Activated CD8-positive, alpha-beta T cell treated with anti-CD3 and anti-CD28 coated beads for 36 hours (primary cell): ENCODE measurements at regions not wholly inside any gene's neighbourhood (a gene's known extent, or its start where the extent isn't known, plus 50 kb on each side); places are given as distances from the start of the nearest gene placed in this dataset.
"Not testable (repeated sequence)": the region's sequence is repeated elsewhere in the genome, so short reads cannot be mapped to it uniquely, and the experiment has no call there.

Source experiments
- ATAC-seq: fragments of 200-7000 bp; cut with Tn5 transposase; one replicate; pipeline ENCODE4 v1.10.0; 2021; ENCODE audit warnings: mild to moderate bottlenecking, moderate library complexity
- CTCF ChIA-PET: fragments of 350-600 bp; sonication (Branson Sonifier 250); formaldehyde crosslinking; loops from one replicate; lab custom pipeline; 2021; ENCODE audit warnings: antibody characterized with exemption; lab: Charles Lee
- POLR2A ChIA-PET: fragments of 350-600 bp; sonication (Branson Sonifier 250); formaldehyde crosslinking; loops from one replicate; lab custom pipeline; 2021; ENCODE audit warnings: antibody characterized with exemption; lab: Charles Lee
- DNase-seq: peaks from one replicate; pipeline ENCODE4 v3.0.0-alpha.2; 2020
- H3K27ac Mint-ChIP-seq: one replicate; pipeline ENCODE4 v1.8.0; 2021; ENCODE audit warnings: mild to moderate bottlenecking, mixed read lengths
- H3K27me3 Mint-ChIP-seq: one replicate; pipeline ENCODE4 v1.8.0; 2021; ENCODE audit warnings: mixed read lengths
- H3K36me3 Mint-ChIP-seq: one replicate; pipeline ENCODE4 v1.8.0; 2021; ENCODE audit warnings: low read depth, mixed read lengths
- H3K4me1 Mint-ChIP-seq: one replicate; pipeline ENCODE4 v1.8.0; 2021; ENCODE audit warnings: low read depth, mixed read lengths
- H3K4me3 Mint-ChIP-seq: one replicate; pipeline ENCODE4 v1.8.0; 2021; ENCODE audit warnings: mild to moderate bottlenecking, moderate library complexity, mixed read lengths
- H3K9me3 Mint-ChIP-seq: one replicate; pipeline ENCODE4 v1.8.0; 2021; ENCODE audit warnings: mixed read lengths
- CTCF ChIP-seq: fragments of 200-600 bp; IDR thresholded peaks from one replicate; pipeline ENCODE4 v1.8.0; 2022; ENCODE audit warnings: antibody characterized with exemption, mild to moderate bottlenecking
- intact Hi-C: fragments of 100-400 bp; cut with micrococcal nuclease; formaldehyde crosslinking; loops from one replicate; pipeline ENCODE4 v1.10.0; 2022

- H3K27me3 Mint-ChIP-seq: no peaks in the 10 kb centered on the region
- H3K27ac Mint-ChIP-seq: peak overlapping the region; percentile 80
- DNase-seq (peak; percentile 69), ATAC-seq (peak; percentile 84)
- no peaks in the 10 kb centered on the region for H3K9me3 Mint-ChIP-seq
- TF ChIP-seq CTCF: peak; percentile 54
- H3K4me1 Mint-ChIP-seq: peaks cover 4% of the 10 kb centered on the region
- H3K4me3 Mint-ChIP-seq: peak overlapping the region; percentile 84
- intact Hi-C loops: no loop called here
- ChIA-PET POLR2A (interaction anchor here (0.7 kb wide), 1 partner anchor 190 kb away, joined by 3 read pairs; no protein-coding TSS in a partner anchor), CTCF (interaction anchor here (0.9 to 1.6 kb wide), 7 partner anchors 9 to 416 kb away, joined by 3 to 9 read pairs (median 3); partner anchors contain the start of gene RRAGB)
- H3K36me3 Mint-ChIP-seq: no peaks in the 10 kb centered on the region
Observed at GRCh38 chrX:55907968-55908607, 190.5 kb downstream of the RRAGB start.

GRCh38 chrX:55908661-55909212 is 191.2 kb downstream of the RRAGB start:
- ChIA-PET CTCF (interaction anchor here (0.9 to 1.6 kb wide), 7 partner anchors 10 to 417 kb away, joined by 3 to 9 read pairs (median 3); partner anchors contain the start of gene RRAGB), POLR2A (no interaction called here)
- no peaks in the 10 kb centered on the region for H3K9me3 Mint-ChIP-seq
- H3K27me3 Mint-ChIP-seq: no peaks in the 10 kb centered on the region
- DNase-seq (peak; percentile 6), ATAC-seq (peak; percentile 64)
- no peak for TF ChIP-seq CTCF
- no peaks in the 10 kb centered on the region for H3K36me3 Mint-ChIP-seq
- intact Hi-C loops: no loop called here
- peaks cover 4% of the 10 kb centered on the region for H3K4me1 Mint-ChIP-seq
- H3K27ac Mint-ChIP-seq: peak overlapping the region; percentile 80
- peak overlapping the region; percentile 84 for H3K4me3 Mint-ChIP-seq

DNA sequence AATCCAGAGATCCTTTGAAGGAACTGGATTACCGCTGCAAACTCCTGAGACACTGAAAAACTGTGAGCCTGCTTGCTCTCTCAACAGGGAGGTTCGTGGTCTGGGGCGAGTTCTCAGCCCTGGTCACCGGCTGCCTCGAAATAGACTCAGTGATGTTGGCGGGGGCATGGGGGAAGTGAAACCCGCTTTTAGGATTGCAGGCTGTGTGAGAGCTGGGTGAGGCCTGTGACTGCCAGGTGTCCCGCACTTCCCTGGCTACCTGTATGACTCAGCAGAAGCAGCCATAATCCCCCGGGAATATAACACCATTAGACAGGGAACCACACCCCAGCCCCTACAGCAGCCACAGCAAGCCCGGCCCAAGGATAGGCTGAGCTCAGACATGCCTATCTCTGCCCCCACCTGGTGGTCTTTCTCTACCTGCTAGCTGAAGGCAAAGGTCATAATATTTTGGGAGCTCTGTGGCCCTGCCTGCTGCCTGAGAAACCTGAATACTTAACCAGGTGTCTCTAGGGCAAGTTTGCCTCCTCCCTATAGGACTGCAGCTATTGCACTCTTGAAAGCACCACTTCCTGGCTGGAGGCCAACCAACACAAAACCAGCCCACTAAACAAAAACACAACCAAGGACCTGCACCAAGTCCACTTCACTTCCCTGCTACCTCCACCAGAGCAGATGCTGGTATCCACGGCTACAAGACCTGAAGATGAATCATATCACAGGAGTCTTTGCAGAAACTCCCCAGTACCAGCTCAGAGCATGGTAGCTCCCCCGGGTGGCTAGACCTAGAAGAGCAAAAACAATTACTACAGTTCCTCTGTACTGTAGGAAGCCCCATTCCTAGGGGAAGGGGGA is 202.0 kb downstream of the RRAGB start:
- Mint-ChIP-seq H3K4me3 (no peak overlapping the region), H3K27me3 (no peaks in the 10 kb centered on the region), H3K9me3 (peaks cover 11% of the 10 kb centered on the region), H3K36me3 (no peaks in the 10 kb centered on the region), H3K4me1 (no peaks in the 10 kb centered on the region), H3K27ac (no peak overlapping the region)
- ChIA-PET CTCF (no interaction called here), POLR2A (no interaction called here)
- DNase-seq: no peak
- intact Hi-C loops: no loop called here
- ATAC-seq: no peak
- TF ChIP-seq CTCF: no peak

DNA sequence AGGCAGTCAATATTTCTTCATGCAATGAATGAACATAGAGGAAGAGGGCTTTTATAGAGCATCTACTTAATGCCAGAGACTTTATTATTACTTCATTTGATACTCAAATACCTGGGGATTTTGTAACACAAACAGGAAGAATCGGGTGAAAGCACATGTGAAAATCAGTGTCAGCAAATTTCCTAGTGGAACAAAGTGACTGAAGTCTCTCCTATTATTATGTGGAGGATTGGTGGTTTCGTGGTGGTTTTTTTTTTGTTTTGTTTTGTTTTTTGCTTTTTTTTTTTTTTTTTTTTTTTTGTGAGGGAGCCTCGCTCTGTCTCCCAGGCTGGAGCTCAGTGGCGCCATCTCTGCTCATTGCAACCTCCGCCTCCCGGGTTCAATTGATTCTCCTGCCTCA is 207.0 kb downstream of the RRAGB start:
- intact Hi-C loops: no loop called here
- no peak for TF ChIP-seq CTCF
- no peak overlapping the region for H3K27ac Mint-ChIP-seq
- H3K4me3 Mint-ChIP-seq: no peak overlapping the region
- peaks cover 1% of the 10 kb centered on the region for H3K36me3 Mint-ChIP-seq
- H3K4me1 Mint-ChIP-seq: no peaks in the 10 kb centered on the region
- peaks cover 15% of the 10 kb centered on the region for H3K9me3 Mint-ChIP-seq
- ChIA-PET CTCF (no interaction called here), POLR2A (no interaction called here)
- DNase-seq: no peak
- no peak for ATAC-seq
- H3K27me3 Mint-ChIP-seq: no peaks in the 10 kb centered on the region

DNA sequence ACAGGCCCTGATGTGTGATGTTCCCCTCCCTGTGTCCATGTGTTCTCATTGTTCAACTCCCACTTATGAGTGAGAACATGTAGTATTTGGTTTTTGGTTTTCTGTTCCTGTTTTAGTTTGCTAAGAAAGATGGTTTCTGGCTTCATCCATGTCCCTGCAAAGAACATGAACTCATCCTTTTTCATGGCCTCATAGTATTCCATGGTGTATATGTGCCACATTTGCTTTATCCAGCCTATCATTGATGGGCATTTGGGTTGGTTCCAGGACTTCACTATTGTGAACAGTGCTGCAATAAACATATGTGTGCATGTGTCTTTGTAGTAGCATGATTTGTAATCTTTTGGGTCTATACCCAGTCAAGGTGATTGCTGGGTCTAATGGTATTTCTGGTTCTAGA is 211.0 kb downstream of the RRAGB start:
- H3K27me3 Mint-ChIP-seq, H3K27ac Mint-ChIP-seq, H3K4me3 Mint-ChIP-seq, intact Hi-C loops, H3K36me3 Mint-ChIP-seq, ATAC-seq, POLR2A ChIA-PET, DNase-seq, H3K4me1 Mint-ChIP-seq, CTCF ChIA-PET: not testable (repeated sequence)
- H3K9me3 Mint-ChIP-seq: peaks cover 14% of the 10 kb centered on the region
